PC-9 (cell line): ENCODE measurements at regions not wholly inside any gene's neighbourhood (a gene's known extent, or its start where the extent isn't known, plus 50 kb on each side); places are given as distances from the start of the nearest gene placed in this dataset.

ENCODE experiments used
- BruUV-seq: library from RNA; stranded (reverse); fragments of 400-500 nt; replicated peaks from 2 replicates; lab custom pipeline; 2021; lab: Mats Ljungman, UMichigan
- CTCF ChIA-PET: fragments of 300-600 bp; sonication (Branson Sonifier 250); formaldehyde crosslinking; loops from one replicate; lab custom pipeline; 2022; ENCODE audit warnings: antibody characterized with exemption; lab: Charles Lee
- POLR2A ChIA-PET: fragments of 300-600 bp; sonication (Branson Sonifier 250); formaldehyde crosslinking; loops from one replicate; lab custom pipeline; 2022; ENCODE audit warnings: antibody characterized with exemption; ENCODE audit not compliant: unreplicated experiment; lab: Charles Lee
- DNase-seq, 2 experiments: peaks; one replicate each; pipeline versions ENCODE4 v3.0.0 to v3.0.0-alpha.2; 2015 to 2022; ENCODE audit warnings: mixed read lengths in 1 of 2
- H2AFZ ChIP-seq: fragments of 200-600 bp; sonication (generic); 2 replicates; pipeline ENCODE4 v1.8.1; 2017; ENCODE audit warnings: antibody characterized with exemption
- H3F3A ChIP-seq: fragments of 200-600 bp; sonication (generic); 2 replicates; pipeline ENCODE4 v1.8.1; 2017; ENCODE audit warnings: antibody characterized with exemption, mild to moderate bottlenecking, low read depth; ENCODE audit not compliant: insufficient read depth
- H3K27ac ChIP-seq: fragments of 200-600 bp; sonication (generic); 2 replicates; pipeline ENCODE4 v1.6.1; 2016; ENCODE audit warnings: mixed run types
- H3K27me3 ChIP-seq: fragments of 200-600 bp; sonication (generic); 2 replicates; pipeline ENCODE4 v1.6.1; 2016; ENCODE audit warnings: low read depth, mixed run types; ENCODE audit not compliant: insufficient read depth
- H3K36me3 ChIP-seq: fragments of 200-600 bp; sonication (generic); 2 replicates; pipeline ENCODE4 v1.6.1; 2016; ENCODE audit warnings: low read depth, mixed run types
- H3K4me1 ChIP-seq: fragments of 200-600 bp; sonication (generic); replicated peaks from 2 replicates; pipeline ENCODE4 v1.6.1; 2016; ENCODE audit warnings: mixed run types; ENCODE audit not compliant: insufficient read depth
- H3K4me2 ChIP-seq: fragments of 200-600 bp; sonication (generic); 2 replicates; pipeline ENCODE4 v1.6.1; 2017; ENCODE audit warnings: mixed run types
- H3K4me3 ChIP-seq: fragments of 200-600 bp; sonication (generic); 2 replicates; pipeline ENCODE4 v1.6.1; 2016; ENCODE audit warnings: mixed run types
- H3K79me2 ChIP-seq: fragments of 200-600 bp; sonication (generic); 2 replicates; pipeline ENCODE4 v1.6.1; 2017; ENCODE audit warnings: low read depth, mixed run types
- H3K9me2 ChIP-seq: fragments of 200-600 bp; sonication (generic); 2 replicates; pipeline ENCODE4 v1.8.1; 2017; ENCODE audit warnings: mild to moderate bottlenecking; ENCODE audit not compliant: insufficient read depth
- H3K9me3 ChIP-seq: fragments of 200-600 bp; sonication (generic); 2 replicates; pipeline ENCODE4 v1.8.1; 2016; ENCODE audit warnings: low read depth; ENCODE audit not compliant: insufficient read depth
- H4K20me1 ChIP-seq: fragments of 200-600 bp; sonication (generic); 2 replicates; pipeline ENCODE4 v1.8.1; 2017; ENCODE audit not compliant: insufficient read depth
- EZH2 ChIP-seq: fragments of 200-600 bp; sonication (generic); IDR thresholded peaks from 2 replicates; pipeline ENCODE4 v1.8.0; 2017; ENCODE audit warnings: antibody characterized with exemption, low read depth
- intact Hi-C: fragments of 100-400 bp; cut with micrococcal nuclease; formaldehyde crosslinking; loops from one replicate; pipeline ENCODE4 v1.10.0; 2022; ENCODE audit not compliant: unreplicated experiment
- TF ChIP-seq, protein P1 (sequence below): fragments of 200-600 bp; sonication (generic); conservative IDR thresholded peaks from 2 replicates; pipeline ENCODE4 v1.6.1; 2017; ENCODE audit warnings: mixed run types, antibody characterized with exemption, mild to moderate bottlenecking, moderate library complexity

DNA sequence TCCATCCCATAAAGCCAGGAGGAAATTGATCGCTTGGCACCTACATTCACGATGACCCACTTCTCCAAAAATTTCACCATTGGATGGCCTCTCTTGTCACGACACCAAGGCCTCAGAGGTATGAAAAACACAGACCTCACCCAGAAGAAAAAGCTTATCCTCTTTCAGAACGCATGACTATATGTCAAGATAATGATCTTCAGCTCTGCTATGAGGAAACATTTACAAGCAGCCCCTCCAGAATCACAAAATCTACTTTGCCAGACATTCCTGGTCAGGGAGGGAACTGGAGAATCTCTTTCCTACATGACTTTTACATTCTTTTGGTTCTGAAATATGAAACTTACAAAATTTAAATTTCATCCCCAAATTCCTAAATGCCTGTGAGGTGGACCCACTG lies 122.7 kb downstream of the WNT5A start:
- H3K4me3 ChIP-seq: no peak overlapping the region
- H3K4me1 ChIP-seq: peaks cover 29% of the 10 kb centered on the region
- POLR2A ChIA-PET: interaction anchor here (0.6 to 0.7 kb wide), 6 partner anchors 34 to 424 kb away, joined by 3 to 10 read pairs (median 4); no protein-coding TSS in a partner anchor
- no peaks in the 10 kb centered on the region for H3K9me3 ChIP-seq
- BruUV-seq: no TSS peak
- intact Hi-C loops: loop anchor here (1.0 to 5.0 kb wide), 11 partner anchors 34 to 507 kb away; partner anchors contain the start of gene WNT5A
- H3K27me3 ChIP-seq: no peaks in the 10 kb centered on the region
- H3K79me2 ChIP-seq: no peaks in the 10 kb centered on the region
- H4K20me1 ChIP-seq: no peaks in the 10 kb centered on the region
- CTCF ChIA-PET: interaction anchor here (0.6 to 0.8 kb wide), 3 partner anchors 38 to 1289 kb away, joined by 3 to 6 read pairs (median 4); no protein-coding TSS in a partner anchor
- H3K4me2 ChIP-seq: peak overlapping the region; percentile 19; the same call in 1 of the 2 replicates
- H3F3A ChIP-seq: peaks cover 16% of the 10 kb centered on the region
- no peaks in the 10 kb centered on the region for H3K36me3 ChIP-seq
- no peak overlapping the region for H2AFZ ChIP-seq
- TF ChIP-seq EZH2: no peak
- TF ChIP-seq, protein P1, sequence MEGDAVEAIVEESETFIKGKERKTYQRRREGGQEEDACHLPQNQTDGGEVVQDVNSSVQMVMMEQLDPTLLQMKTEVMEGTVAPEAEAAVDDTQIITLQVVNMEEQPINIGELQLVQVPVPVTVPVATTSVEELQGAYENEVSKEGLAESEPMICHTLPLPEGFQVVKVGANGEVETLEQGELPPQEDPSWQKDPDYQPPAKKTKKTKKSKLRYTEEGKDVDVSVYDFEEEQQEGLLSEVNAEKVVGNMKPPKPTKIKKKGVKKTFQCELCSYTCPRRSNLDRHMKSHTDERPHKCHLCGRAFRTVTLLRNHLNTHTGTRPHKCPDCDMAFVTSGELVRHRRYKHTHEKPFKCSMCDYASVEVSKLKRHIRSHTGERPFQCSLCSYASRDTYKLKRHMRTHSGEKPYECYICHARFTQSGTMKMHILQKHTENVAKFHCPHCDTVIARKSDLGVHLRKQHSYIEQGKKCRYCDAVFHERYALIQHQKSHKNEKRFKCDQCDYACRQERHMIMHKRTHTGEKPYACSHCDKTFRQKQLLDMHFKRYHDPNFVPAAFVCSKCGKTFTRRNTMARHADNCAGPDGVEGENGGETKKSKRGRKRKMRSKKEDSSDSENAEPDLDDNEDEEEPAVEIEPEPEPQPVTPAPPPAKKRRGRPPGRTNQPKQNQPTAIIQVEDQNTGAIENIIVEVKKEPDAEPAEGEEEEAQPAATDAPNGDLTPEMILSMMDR: no peak
- DNase-seq: peak; percentile 60 to 85
- H3K9me2 ChIP-seq: no peaks in the 10 kb centered on the region
- H3K27ac ChIP-seq: peak overlapping the region; percentile 43; the same call in 1 of the 2 replicates

DNA sequence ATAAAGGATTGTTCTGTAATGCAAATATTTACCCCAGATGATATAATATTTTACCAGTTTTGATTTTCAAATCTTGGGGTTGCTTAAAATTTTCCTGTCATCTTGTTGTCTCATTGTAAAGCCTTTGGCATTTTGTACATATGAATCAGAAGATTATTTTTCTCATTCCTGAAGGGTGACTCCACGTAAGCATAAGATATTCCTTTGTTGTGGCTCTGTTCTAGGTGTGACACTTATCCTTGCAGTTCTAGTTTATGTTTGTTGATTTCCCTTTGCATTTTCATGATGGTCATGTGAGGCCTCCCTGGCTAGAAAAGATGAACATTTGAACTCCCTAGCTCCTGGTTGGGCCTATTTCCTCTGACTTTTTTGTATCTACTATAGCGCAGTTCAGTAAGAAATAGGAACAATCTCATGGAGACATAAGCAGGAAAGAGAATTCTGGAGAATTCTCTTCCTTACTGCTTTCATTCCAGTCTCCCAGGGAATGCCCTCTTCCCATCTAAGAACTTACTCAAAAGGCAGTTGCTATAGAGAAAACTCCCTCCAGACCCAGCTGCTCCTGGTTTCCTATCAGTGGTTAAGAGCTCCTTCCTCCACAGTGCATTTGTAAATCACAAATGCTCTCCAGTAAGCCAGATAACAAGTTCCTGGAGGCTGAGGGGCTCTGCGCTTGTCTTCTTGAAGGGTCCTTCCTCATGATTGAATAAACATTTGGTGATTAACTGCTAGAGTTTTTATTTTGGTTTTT lies 124.7 kb downstream of the WNT5A start:
- Histone ChIP-seq H4K20me1 (no peaks in the 10 kb centered on the region), H3K4me2 (peak overlapping the region; percentile 13; the same call in 1 of the 2 replicates), H3K27me3 (no peaks in the 10 kb centered on the region)

DNA sequence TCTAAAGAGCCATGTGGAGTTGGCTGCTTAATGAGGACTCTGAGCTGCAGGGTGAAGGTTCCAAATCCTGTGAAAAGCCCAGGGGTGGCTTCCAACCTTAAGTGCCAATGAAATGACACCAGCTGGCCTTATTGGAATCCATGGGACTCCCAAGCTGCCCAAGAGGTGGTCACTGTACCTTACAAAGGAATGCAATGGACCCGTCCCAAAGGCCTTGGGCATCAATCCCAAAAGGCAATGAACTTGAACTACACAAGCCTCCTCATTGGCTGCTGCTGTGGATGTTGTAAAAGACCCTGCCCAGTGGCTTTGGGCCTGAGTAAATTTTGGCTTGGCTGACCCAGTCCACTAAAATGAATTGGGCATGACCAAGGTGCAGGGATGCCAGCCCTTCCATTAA lies 129.3 kb downstream of the WNT5A start:
- H3K4me3 ChIP-seq: no peak overlapping the region
- H3K79me2 ChIP-seq: no peaks in the 10 kb centered on the region
- no peak for DNase-seq
- no peak for TF ChIP-seq EZH2
- TF ChIP-seq, protein P1: no peak
- intact Hi-C loops: no loop called here
- no TSS peak for BruUV-seq
- H3K9me3 ChIP-seq: no peaks in the 10 kb centered on the region; the same call in 1 of the 2 replicates
- H3K36me3 ChIP-seq: no peaks in the 10 kb centered on the region
- H2AFZ ChIP-seq: no peak overlapping the region
- H3K9me2 ChIP-seq: no peaks in the 10 kb centered on the region; the same call in 1 of the 2 replicates
- no peak overlapping the region for H3K4me2 ChIP-seq
- H3F3A ChIP-seq: peaks cover 9% of the 10 kb centered on the region; the same call in 1 of the 2 replicates
- H3K27me3 ChIP-seq: no peaks in the 10 kb centered on the region
- H3K4me1 ChIP-seq: peaks cover 14% of the 10 kb centered on the region
- ChIA-PET CTCF (interaction anchor here (0.6 kb wide), 1 partner anchor 57 kb away, joined by 3 read pairs; no protein-coding TSS in a partner anchor), POLR2A (no interaction called here)
- H3K27ac ChIP-seq: no peak overlapping the region
- no peaks in the 10 kb centered on the region for H4K20me1 ChIP-seq

More for the DNA sequence above, 124.7 kb downstream of the WNT5A start:
- Histone ChIP-seq H3K9me3 (no peaks in the 10 kb centered on the region), H3K79me2 (no peaks in the 10 kb centered on the region), H3K36me3 (no peaks in the 10 kb centered on the region), H3K4me1 (peaks cover 29% of the 10 kb centered on the region), H3K4me3 (no peak overlapping the region), H2AFZ (no peak overlapping the region), H3K9me2 (no peaks in the 10 kb centered on the region), H3F3A (peaks cover 16% of the 10 kb centered on the region), H3K27ac (peak overlapping the region; percentile 60)
- TSS peak; percentile 43 for BruUV-seq
- ChIA-PET CTCF (interaction anchor here (1.0 kb wide), 1 partner anchor 54 kb away, joined by 3 read pairs; no protein-coding TSS in a partner anchor), POLR2A (interaction anchor here (0.5 to 1.2 kb wide), 6 partner anchors 31 to 195 kb away, joined by 3 to 7 read pairs (median 5); partner anchors contain the start of gene WNT5A)
- TF ChIP-seq, protein P1: no peak
- intact Hi-C loops: loop anchor here (2.0 to 5.0 kb wide), 6 partner anchors 105 to 505 kb away; no protein-coding TSS in a partner anchor
- DNase-seq: peak; percentile 23 to 85
